AG04449 (cell line): ENCODE measurements at regions not wholly inside any gene's neighbourhood (a gene's known extent, or its start where the extent isn't known, plus 50 kb on each side); places are given as distances from the start of the nearest gene placed in this dataset.

Experiments
- CTCF ChIA-PET: fragments of 350-600 bp; formaldehyde crosslinking; extraction: SDS; loops from one replicate; lab custom pipeline; 2021; ENCODE audit warnings: antibody characterized with exemption; lab: Yijun Ruan, JAX
- POLR2A ChIA-PET: fragments of 400-600, 350-600 bp; formaldehyde crosslinking; extraction: SDS; loops from one replicate; lab custom pipeline; 2020; ENCODE audit warnings: antibody characterized with exemption, inconsistent platforms; lab: Yijun Ruan, JAX
- DNase-seq: peaks from one replicate; pipeline ENCODE4 v3.0.0-alpha.2; 2010; ENCODE audit warnings: low read depth, low spot score
- H3K4me3 ChIP-seq: 2 replicates; pipeline ENCODE4 v1.5.1; 2011; ENCODE audit warnings: low read depth, mild to moderate bottlenecking, control low read depth, low read length
- TF ChIP-seq, protein P1 (sequence below): IDR thresholded peaks from one replicate; pipeline ENCODE4 v1.5.1; 2011; ENCODE audit warnings: mild to moderate bottlenecking, moderate library complexity, low read length, control low read depth, inconsistent platforms; ENCODE audit not compliant: insufficient read depth; ENCODE audit errors: missing control alignments

DNA sequence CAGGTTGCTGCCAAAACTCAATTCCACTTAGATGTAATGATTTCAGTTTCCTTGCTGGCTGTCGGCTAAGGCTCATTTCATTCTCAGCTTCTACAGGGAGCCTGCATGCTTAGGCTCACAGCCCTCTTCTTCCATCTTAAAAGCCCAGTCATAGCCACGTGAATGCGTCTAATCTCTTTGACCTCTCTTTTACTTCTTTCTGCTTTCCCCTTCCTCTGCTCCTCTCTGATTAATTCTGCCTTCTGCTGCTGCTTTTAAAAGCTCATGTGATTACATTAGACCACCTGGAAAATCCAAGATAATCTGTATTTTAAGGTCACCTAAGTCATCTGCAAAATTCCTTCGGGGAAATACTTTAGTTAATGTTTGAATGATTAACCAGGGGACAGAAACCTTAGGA lies 812.8 kb upstream of the BRINP3 start:
- TF ChIP-seq, protein P1, sequence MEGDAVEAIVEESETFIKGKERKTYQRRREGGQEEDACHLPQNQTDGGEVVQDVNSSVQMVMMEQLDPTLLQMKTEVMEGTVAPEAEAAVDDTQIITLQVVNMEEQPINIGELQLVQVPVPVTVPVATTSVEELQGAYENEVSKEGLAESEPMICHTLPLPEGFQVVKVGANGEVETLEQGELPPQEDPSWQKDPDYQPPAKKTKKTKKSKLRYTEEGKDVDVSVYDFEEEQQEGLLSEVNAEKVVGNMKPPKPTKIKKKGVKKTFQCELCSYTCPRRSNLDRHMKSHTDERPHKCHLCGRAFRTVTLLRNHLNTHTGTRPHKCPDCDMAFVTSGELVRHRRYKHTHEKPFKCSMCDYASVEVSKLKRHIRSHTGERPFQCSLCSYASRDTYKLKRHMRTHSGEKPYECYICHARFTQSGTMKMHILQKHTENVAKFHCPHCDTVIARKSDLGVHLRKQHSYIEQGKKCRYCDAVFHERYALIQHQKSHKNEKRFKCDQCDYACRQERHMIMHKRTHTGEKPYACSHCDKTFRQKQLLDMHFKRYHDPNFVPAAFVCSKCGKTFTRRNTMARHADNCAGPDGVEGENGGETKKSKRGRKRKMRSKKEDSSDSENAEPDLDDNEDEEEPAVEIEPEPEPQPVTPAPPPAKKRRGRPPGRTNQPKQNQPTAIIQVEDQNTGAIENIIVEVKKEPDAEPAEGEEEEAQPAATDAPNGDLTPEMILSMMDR, result no peak
- no peak for DNase-seq
- ChIA-PET CTCF (no interaction called here), POLR2A (no interaction called here)
- no peak overlapping the region for H3K4me3 ChIP-seq

DNA sequence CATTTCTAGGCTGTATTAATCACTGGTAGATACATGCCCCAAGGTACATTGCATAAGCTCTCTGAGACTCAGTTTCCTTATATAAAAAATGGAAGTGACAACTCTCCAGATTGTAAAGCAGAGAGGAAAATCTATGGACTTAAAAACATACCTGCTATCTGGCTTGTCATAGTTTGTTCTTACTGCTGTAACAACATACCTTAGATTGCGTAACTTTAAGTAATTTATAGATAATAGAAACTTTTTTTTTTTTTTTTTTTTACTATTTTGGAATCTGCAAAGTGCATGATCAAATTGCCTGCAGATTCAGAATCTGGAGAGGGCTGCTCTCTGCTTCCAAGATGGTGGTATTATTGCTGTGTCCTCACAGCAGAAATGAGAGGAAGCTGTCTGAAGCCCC lies 827.7 kb upstream of the BRINP3 start:
- TF ChIP-seq, protein P1, result no peak
- H3K4me3 ChIP-seq, result no peak overlapping the region
- ChIA-PET CTCF (no interaction called here), POLR2A (no interaction called here)
- no peak for DNase-seq

DNA sequence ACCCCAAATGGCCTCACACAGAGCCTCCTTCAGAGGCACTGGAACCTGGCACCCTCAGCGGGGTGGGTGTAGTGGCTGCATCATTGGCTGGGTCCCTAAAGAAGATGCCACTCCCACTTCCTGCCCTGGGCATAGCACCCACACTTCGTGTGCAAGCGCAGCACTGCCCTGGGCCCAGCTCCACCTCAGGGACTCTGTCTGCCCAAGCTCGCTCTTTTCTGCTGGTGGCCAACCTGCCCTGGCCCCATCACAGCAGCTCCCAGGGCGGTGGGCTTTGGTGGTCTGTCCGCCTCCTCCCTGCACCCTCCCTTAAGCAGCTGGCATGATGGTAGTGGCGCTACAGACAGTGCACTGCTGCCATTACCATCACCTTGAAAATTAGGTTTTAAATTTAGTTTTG lies 829.3 kb upstream of the BRINP3 start:
- H3K4me3 ChIP-seq, result no peak overlapping the region
- CTCF ChIA-PET, result no interaction called here
- TF ChIP-seq, protein P1, result no peak
- DNase-seq, result no peak
- POLR2A ChIA-PET, result no interaction called here

DNA sequence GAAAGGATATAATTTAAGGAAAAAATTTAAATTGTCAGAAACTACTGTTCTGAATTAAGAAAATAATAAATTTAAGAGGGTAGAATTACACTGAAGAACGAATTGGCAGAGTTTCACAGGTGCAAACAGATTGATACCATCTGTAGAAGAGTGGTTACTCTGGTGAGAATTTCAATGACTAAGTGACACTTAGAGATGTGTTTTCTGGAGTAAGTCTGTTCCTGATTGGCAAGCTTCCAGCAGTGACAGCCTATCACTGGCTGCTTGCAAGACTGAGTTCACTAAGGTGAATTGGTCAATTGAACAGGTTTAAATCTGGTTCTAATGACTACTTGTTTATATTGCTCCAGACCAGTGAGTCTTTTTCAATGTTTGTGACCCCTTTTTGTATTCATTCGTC lies 838.2 kb upstream of the RGS18 start:
- ChIA-PET POLR2A (no interaction called here), CTCF (no interaction called here)
- no peak overlapping the region for H3K4me3 ChIP-seq
- DNase-seq, result no peak
- TF ChIP-seq, protein P1, result no peak

DNA sequence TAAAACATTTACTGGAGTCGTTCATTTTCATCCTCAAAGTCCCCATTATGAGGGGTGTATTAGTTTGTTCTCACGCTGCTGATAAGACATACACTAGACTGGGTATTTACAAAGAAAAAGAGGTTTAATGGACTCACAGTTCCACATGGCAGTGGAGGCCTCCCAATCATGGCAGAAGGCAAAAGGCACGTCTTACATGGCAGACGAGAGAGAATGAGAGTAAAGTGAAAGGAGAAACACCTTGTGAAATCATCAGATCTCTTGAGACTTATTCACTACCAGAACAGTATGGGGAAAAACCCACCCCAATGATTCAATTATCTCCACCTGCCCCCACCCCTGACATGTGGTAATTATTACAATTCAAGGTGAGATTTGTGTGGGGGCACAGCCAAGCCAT lies 830.4 kb upstream of the RGS18 start:
- H3K4me3 ChIP-seq, result no peak overlapping the region
- no peak for DNase-seq
- CTCF ChIA-PET, result no interaction called here
- POLR2A ChIA-PET, result no interaction called here
- TF ChIP-seq, protein P1, result no peak

DNA sequence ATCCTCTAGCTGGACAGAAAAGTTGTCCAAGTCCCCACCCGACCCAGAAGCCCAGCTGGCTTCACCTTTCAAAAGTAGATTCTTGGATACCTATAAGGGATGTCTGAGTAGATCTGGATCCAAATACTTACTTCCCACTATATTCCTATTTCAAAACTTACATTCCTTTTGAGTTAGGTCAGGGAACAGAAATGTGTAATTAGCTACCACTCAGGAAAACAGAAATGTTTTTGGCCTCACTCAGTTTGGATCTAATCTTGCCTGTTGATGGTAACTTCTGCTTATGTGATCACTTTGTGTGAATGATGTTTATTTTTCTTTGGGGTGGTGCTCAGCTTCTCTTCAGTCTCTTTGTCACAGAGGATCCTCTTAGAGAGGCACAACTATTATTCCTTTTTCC lies 814.4 kb upstream of the RGS18 start:
- TF ChIP-seq, protein P1, result no peak
- H3K4me3 ChIP-seq, result no peak overlapping the region
- peak; percentile 55 for DNase-seq
- POLR2A ChIA-PET, result no interaction called here
- CTCF ChIA-PET, result no interaction called here
